Liver (tissue), 3 donors: ENCODE measurements at regions not wholly inside any gene's neighbourhood (a gene's known extent, or its start where the extent isn't known, plus 50 kb on each side); places are given as distances from the start of the nearest gene placed in this dataset.

Source experiments
- CTCF ChIP-seq: fragments of 150-350 bp; IDR thresholded peaks from 2 replicates; pipeline ENCODE4 v1.5.1; 2017; ENCODE audit warnings: improper control_type of control experiment, low read depth, low read length; ENCODE audit not compliant: missing input control
- GABPA ChIP-seq, 2 donors: IDR thresholded peaks in 1 of 2; conservative IDR thresholded peaks in 1 of 2; 2 replicates each; pipeline ENCODE4 v1.6.1; 2016; ENCODE audit warnings: antibody characterized with exemption in 2 of 2, mild to moderate bottlenecking in 1 of 2, moderate library complexity in 1 of 2
- MAX ChIP-seq: IDR thresholded peaks from 2 replicates; pipeline ENCODE4 v1.6.1; 2016; ENCODE audit warnings: antibody characterized with exemption
- RAD21 ChIP-seq, 2 donors: IDR thresholded peaks; 2 replicates each; pipeline ENCODE4 v1.6.1; 2016; ENCODE audit warnings: antibody characterized with exemption in 2 of 2, mild to moderate bottlenecking in 2 of 2
- REST ChIP-seq: IDR thresholded peaks from 2 replicates; pipeline ENCODE4 v1.6.1; 2016; ENCODE audit warnings: antibody characterized with exemption, mild to moderate bottlenecking
- donor health status: healthy.
- donor health status: healthy.

- TF ChIP-seq CTCF (no peak), GABPA (IDR thresholded peaks at IDR 0.05 in 1 of 2, conservative IDR thresholded peaks at IDR 0.05 in 1 of 2) (no peak), MAX (no peak), REST (no peak), RAD21 (IDR thresholded peaks at IDR 0.05) (no peak)
These were observed 121.5 kb downstream of the KATNIP start for GRCh38 chr16:27671410-27671809.
